Peyer's patch (tissue), 4 donors: ENCODE measurements at regions not wholly inside any gene's neighbourhood (a gene's known extent, or its start where the extent isn't known, plus 50 kb on each side); places are given as distances from the start of the nearest gene placed in this dataset.

Experiments
- POLR2A ChIP-seq, 2 donors: fragments of 450-650 bp; IDR thresholded peaks; one replicate each; pipeline ENCODE4 v1.5.1; 2017; ENCODE audit warnings: antibody characterized with exemption in 2 of 2, mild to moderate bottlenecking in 2 of 2, moderate library complexity in 2 of 2
- TF ChIP-seq, protein P1 (sequence below), 6 experiments: fragments of 450-650 bp in 4 of 6; fragments of 200-600 bp in 2 of 6; sonication (generic) in 1 of 6; IDR thresholded peaks; one replicate each; pipeline ENCODE4 v1.5.1; 2017 to 2019; ENCODE audit warnings: antibody characterized with exemption in 6 of 6, mild to moderate bottlenecking in 3 of 6, moderate library complexity in 1 of 6

DNA sequence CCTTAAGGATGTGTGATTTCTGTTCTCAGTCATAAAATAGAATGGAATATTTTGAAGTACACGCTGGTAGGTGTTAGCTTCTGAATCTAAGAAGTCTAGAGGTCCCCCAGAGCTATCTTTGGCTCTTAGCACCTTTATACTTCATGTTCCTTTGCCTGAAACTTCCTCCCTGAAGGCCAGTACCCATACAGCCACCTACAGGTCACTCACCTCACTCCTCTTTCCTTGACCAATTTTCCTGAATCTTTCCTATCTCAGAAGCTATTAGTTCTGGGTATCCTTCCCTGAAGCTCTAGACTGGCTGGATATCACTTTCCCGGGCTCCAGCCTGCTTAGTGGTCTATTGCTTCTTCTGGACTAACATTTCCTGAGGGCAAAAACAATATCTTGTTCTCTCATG, 93.4 kb upstream of the EDNRB start:
- TF ChIP-seq, protein P1, sequence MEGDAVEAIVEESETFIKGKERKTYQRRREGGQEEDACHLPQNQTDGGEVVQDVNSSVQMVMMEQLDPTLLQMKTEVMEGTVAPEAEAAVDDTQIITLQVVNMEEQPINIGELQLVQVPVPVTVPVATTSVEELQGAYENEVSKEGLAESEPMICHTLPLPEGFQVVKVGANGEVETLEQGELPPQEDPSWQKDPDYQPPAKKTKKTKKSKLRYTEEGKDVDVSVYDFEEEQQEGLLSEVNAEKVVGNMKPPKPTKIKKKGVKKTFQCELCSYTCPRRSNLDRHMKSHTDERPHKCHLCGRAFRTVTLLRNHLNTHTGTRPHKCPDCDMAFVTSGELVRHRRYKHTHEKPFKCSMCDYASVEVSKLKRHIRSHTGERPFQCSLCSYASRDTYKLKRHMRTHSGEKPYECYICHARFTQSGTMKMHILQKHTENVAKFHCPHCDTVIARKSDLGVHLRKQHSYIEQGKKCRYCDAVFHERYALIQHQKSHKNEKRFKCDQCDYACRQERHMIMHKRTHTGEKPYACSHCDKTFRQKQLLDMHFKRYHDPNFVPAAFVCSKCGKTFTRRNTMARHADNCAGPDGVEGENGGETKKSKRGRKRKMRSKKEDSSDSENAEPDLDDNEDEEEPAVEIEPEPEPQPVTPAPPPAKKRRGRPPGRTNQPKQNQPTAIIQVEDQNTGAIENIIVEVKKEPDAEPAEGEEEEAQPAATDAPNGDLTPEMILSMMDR (IDR thresholded peaks at IDR 0.05), result no peak
- no peak for TF ChIP-seq POLR2A (IDR thresholded peaks at IDR 0.05)
